ENCODE measurements at regions not wholly inside any gene's neighbourhood (a gene's known extent, or its start where the extent isn't known, plus 50 kb on each side); places are given as distances from the start of the nearest gene placed in this dataset.

DNA sequence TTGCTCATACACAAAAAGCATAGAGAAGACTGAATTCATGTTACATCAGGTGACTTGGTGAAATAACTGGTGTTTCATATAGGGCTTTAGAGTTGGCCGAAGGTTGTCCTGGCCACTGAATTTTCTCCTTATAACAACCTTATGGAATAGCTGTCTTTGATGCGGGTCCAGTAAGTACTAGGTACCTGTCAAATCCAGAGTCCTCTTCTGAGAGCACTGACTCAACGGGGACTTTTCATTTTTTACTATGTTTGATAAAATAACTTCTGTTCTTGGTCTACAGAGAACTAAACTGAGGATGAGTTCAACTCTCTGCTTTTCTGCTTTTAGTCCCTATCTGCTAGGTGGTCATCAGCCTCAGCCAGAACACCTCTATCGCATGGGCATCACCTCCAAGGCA is 76.1 kb upstream of the JAK1 start:
- Mint-ChIP-seq H3K4me3 (ENCODE audit: unreplicated experiment) (no peak overlapping the region), H3K4me1 (ENCODE audit: unreplicated experiment) (no peaks in the 10 kb centered on the region), H3K36me3 (ENCODE audit: low read depth, unreplicated experiment) (no peaks in the 10 kb centered on the region), H3K27me3 (ENCODE audit: unreplicated experiment) (peaks cover 2% of the 10 kb centered on the region), H3K27ac (ENCODE audit: unreplicated experiment) (no peak overlapping the region), H3K9me3 (ENCODE audit: unreplicated experiment) (no peaks in the 10 kb centered on the region)
- no peak for DNase-seq (ENCODE audit: low spot score)
- TF ChIP-seq, protein P1, sequence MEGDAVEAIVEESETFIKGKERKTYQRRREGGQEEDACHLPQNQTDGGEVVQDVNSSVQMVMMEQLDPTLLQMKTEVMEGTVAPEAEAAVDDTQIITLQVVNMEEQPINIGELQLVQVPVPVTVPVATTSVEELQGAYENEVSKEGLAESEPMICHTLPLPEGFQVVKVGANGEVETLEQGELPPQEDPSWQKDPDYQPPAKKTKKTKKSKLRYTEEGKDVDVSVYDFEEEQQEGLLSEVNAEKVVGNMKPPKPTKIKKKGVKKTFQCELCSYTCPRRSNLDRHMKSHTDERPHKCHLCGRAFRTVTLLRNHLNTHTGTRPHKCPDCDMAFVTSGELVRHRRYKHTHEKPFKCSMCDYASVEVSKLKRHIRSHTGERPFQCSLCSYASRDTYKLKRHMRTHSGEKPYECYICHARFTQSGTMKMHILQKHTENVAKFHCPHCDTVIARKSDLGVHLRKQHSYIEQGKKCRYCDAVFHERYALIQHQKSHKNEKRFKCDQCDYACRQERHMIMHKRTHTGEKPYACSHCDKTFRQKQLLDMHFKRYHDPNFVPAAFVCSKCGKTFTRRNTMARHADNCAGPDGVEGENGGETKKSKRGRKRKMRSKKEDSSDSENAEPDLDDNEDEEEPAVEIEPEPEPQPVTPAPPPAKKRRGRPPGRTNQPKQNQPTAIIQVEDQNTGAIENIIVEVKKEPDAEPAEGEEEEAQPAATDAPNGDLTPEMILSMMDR (IDR thresholded peaks at IDR 0.05; ENCODE audit: unreplicated experiment) = no peak

DNA sequence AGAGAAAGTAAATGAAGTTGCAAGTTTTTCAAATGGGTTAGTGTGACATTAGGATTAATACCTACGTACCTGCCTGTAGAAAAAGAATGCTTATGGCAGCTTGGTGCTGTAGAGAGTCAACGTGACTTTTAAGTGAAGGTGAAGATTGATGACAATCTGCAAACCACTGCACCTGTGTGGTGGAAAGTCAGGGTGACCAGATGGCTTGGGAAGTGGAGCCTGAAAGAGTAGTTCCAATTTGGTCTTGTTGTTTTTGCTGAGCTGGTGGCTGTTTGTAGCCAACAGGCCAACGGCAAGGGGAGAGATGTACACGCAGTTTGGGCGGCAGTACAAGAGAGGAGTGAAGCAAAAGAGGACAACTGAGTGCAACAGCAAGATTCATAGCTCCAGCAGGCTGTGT is 78.1 kb upstream of the JAK1 start:
- no peaks in the 10 kb centered on the region for H3K36me3 Mint-ChIP-seq (ENCODE audit: low read depth, unreplicated experiment)
- H3K4me1 Mint-ChIP-seq (ENCODE audit: unreplicated experiment) = no peaks in the 10 kb centered on the region
- no peaks in the 10 kb centered on the region for H3K9me3 Mint-ChIP-seq (ENCODE audit: unreplicated experiment)
- no peak overlapping the region for H3K4me3 Mint-ChIP-seq (ENCODE audit: unreplicated experiment)
- DNase-seq (ENCODE audit: low spot score) = no peak
- no peak overlapping the region for H3K27ac Mint-ChIP-seq (ENCODE audit: unreplicated experiment)
- TF ChIP-seq, protein P1 (IDR thresholded peaks at IDR 0.05; ENCODE audit: unreplicated experiment) = no peak
- H3K27me3 Mint-ChIP-seq (ENCODE audit: unreplicated experiment) = peaks cover 2% of the 10 kb centered on the region

DNA sequence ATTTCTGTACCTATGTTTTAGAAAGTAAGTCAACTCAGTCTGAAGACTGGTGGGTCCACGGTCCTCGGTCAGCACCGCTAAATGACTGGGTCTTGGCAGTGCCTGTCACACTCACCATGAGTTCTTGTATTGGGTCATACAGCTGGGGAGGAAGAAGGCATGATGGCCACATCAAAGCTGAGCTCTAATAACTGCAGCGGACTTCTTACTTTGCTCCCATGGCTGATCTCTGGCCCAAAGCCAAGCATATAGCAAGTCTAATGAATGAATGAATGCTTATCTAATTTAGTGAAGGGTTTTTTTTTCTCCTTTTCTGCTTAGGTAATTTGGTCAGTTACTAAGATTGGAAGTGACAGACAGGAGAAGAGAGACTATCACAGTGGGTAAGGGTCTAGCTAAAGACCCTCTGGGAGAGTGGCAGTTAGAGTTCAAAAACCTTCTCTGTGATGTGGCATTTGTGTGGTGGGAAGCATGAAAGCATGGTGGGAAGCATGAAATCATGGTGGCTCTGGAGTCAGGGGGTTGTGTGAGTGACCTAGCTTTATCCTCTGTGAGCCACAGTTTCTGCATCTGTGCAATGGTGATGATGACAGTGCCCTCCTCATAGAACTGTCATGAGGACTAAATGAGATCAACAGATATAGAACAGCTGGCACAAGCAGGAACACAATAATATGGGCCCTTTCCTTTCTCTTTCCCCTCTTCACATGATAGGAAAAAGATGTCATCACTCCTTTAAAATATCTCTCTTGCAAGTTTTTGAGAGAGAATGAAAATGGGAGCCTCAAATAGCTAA is 78.9 kb upstream of the JAK1 start:
- no peak for DNase-seq (ENCODE audit: low spot score)
- H3K27ac Mint-ChIP-seq (ENCODE audit: unreplicated experiment) = no peak overlapping the region

DNA sequence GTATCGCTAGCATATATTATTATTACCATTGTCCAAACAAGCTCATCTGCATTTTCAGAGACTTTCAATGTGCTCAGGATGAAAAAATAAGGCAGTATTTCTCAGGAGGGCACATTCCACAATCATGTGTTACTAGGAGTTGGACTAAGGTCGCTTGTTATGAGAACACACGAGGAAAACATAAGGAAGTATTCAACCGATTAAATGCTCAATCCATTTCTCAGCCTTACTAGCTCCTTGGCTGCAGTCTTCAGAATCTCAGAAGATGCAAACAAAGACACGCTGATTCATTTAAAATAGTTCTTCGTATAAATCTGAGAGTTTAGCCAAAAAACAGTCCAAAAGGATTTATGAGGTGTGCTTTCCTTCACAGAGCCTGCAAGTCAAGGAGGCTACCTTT is 82.0 kb upstream of the JAK1 start:
- H3K9me3 Mint-ChIP-seq (ENCODE audit: unreplicated experiment) = no peaks in the 10 kb centered on the region
- H3K27me3 Mint-ChIP-seq (ENCODE audit: unreplicated experiment) = no peaks in the 10 kb centered on the region
- no peak overlapping the region for H3K27ac Mint-ChIP-seq (ENCODE audit: unreplicated experiment)
- no peak overlapping the region for H3K4me3 Mint-ChIP-seq (ENCODE audit: unreplicated experiment)
- DNase-seq (ENCODE audit: low spot score) = no peak
- no peaks in the 10 kb centered on the region for H3K36me3 Mint-ChIP-seq (ENCODE audit: low read depth, unreplicated experiment)
- H3K4me1 Mint-ChIP-seq (ENCODE audit: unreplicated experiment) = no peaks in the 10 kb centered on the region
- TF ChIP-seq, protein P1 (IDR thresholded peaks at IDR 0.05; ENCODE audit: unreplicated experiment) = no peak

More for the DNA sequence above, 78.9 kb upstream of the JAK1 start:
- no peaks in the 10 kb centered on the region for H3K4me1 Mint-ChIP-seq (ENCODE audit: unreplicated experiment)
- TF ChIP-seq, protein P1 (IDR thresholded peaks at IDR 0.05; ENCODE audit: unreplicated experiment) = no peak
- no peak overlapping the region for H3K4me3 Mint-ChIP-seq (ENCODE audit: unreplicated experiment)
- H3K27me3 Mint-ChIP-seq (ENCODE audit: unreplicated experiment) = peaks cover 2% of the 10 kb centered on the region
- no peaks in the 10 kb centered on the region for H3K36me3 Mint-ChIP-seq (ENCODE audit: low read depth, unreplicated experiment)
- H3K9me3 Mint-ChIP-seq (ENCODE audit: unreplicated experiment) = no peaks in the 10 kb centered on the region

DNA sequence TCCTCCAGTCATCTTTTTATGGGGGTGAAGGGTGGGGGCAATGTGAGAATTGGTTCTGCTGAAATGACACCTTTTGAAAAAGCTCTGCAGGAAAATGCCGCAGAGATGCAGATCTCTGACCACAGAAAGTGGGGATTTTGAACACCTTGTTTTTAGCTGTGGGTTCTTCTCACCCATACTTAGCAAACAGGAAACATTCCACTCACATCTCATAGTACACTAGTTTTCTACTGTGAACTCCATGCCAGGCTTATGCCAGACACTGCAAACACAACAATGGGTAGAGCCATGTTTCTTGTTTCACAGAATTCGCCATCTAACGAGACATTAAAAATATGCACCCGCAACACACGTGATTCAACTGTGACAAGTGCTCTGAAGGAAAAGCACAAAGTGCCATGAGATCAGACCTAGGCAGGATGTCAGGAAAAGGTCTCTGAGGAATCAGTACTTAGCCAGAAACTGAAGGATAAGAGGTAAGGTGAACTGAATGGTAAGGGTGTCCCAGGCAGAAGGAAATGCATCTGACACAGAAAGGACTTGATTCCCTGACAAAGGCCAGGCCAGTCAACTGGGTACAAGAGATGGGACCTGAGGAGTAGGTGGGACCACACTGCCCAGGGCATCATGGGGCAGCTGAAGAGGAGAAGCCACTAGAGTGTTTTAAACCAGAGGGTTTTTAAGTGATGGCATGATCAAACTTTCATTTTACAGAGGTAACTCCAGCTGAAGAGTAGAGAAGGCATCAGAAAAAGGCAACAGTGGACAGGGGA is 83.8 kb upstream of the JAK1 start:
- no peak overlapping the region for H3K27ac Mint-ChIP-seq (ENCODE audit: unreplicated experiment)
- no peaks in the 10 kb centered on the region for H3K27me3 Mint-ChIP-seq (ENCODE audit: unreplicated experiment)
- DNase-seq (ENCODE audit: low spot score) = no peak
- H3K36me3 Mint-ChIP-seq (ENCODE audit: low read depth, unreplicated experiment) = no peaks in the 10 kb centered on the region
- H3K4me1 Mint-ChIP-seq (ENCODE audit: unreplicated experiment) = no peaks in the 10 kb centered on the region
- H3K9me3 Mint-ChIP-seq (ENCODE audit: unreplicated experiment) = no peaks in the 10 kb centered on the region
- TF ChIP-seq, protein P1 (IDR thresholded peaks at IDR 0.05; ENCODE audit: unreplicated experiment) = no peak
- H3K4me3 Mint-ChIP-seq (ENCODE audit: unreplicated experiment) = no peak overlapping the region
